GM23248 (cell line): ENCODE measurements at regions not wholly inside any gene's neighbourhood (a gene's known extent, or its start where the extent isn't known, plus 50 kb on each side); places are given as distances from the start of the nearest gene placed in this dataset.

Source experiments
- EZH2 ChIP-seq: fragments of 200-600 bp; sonication (generic); IDR thresholded peaks from 2 replicates; pipeline ENCODE4 v1.6.1; 2018; ENCODE audit warnings: antibody characterized with exemption, mild to moderate bottlenecking; ENCODE audit not compliant: insufficient read depth, poor library complexity, severe bottlenecking
- EZH2phosphoT487 ChIP-seq: fragments of 200-600 bp; sonication (generic); IDR thresholded peaks from 2 replicates; pipeline ENCODE4 v1.6.1; 2018; ENCODE audit warnings: antibody characterized with exemption, moderate library complexity, mild to moderate bottlenecking, low read depth; ENCODE audit not compliant: insufficient read depth

DNA sequence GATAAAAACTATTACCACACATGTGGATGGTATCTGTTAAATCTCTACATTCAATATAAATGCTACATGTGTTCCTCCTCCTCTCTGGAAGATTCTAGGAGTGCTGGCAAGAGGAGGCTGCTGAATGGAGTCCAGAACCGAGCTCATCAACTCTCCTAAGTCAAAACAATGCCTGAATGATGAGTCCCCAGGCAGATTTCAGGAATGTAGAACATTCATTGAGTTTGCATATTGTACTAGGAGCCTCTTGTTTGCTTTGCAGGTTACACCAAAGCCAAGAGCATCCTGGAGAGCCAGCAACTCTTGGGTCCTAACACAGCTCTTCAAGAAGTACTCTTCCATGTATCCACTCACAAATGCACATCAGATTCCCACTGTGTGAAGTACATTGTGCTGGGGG, 117.6 kb upstream of the UST start:
- TF ChIP-seq EZH2 (no peak), EZH2phosphoT487 (no peak)
